DMS 273 treated with DMSO at 0.1 percent for 48 hours (cell line): ENCODE measurements at regions not wholly inside any gene's neighbourhood (a gene's known extent, or its start where the extent isn't known, plus 50 kb on each side); places are given as distances from the start of the nearest gene placed in this dataset.
"Not testable (repeated sequence)": the region's sequence is repeated elsewhere in the genome, so short reads cannot be mapped to it uniquely, and the experiment has no call there.

Experiments used
- DNase-seq: peaks from one replicate; lab custom pipeline; 2025; lab: John Stamatoyannopoulos, UW

DNA sequence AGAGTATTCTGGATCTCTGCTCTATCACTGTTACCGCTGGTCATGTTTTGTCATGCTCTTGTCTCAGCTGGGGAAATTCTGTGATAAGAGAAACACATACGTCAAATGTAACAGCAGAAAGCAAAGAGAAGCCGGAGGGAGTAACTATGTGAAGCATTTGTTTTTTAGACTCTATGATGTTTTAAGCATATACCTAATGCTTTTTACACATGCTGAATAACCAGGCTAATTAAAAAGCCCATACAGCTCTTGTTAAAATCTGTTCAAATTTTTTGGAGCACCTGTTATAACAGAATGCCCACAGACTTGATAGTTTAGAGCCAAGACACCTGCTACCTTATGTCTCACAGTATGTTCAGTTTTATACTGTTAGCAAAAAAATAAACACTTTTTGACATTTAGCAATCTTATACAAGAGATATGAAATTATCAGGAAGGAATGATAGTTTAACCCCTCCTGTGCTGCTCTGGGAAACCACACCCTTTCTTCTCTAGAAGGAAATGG lies 92.3 kb upstream of the TANK start:
- no peak for DNase-seq

DNA sequence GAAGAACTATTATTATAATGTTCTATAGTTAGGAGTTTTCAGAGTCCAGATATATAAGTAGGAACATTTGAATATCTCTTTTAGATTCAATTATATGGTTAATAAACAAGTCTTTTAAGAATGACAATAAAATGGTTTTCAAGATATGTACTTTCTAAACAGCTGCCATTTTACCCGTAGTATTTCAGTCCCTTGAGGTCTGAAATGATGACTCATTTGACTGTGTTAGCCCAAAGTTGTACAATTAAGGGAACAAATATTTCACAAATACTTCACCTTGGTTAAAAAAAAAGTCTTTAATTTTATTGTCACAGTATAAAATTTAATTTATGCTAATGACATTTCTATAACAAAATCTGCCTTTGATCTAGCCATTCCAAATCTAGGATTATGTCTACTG lies 91.6 kb upstream of the TANK start:
- no peak for DNase-seq

DNA sequence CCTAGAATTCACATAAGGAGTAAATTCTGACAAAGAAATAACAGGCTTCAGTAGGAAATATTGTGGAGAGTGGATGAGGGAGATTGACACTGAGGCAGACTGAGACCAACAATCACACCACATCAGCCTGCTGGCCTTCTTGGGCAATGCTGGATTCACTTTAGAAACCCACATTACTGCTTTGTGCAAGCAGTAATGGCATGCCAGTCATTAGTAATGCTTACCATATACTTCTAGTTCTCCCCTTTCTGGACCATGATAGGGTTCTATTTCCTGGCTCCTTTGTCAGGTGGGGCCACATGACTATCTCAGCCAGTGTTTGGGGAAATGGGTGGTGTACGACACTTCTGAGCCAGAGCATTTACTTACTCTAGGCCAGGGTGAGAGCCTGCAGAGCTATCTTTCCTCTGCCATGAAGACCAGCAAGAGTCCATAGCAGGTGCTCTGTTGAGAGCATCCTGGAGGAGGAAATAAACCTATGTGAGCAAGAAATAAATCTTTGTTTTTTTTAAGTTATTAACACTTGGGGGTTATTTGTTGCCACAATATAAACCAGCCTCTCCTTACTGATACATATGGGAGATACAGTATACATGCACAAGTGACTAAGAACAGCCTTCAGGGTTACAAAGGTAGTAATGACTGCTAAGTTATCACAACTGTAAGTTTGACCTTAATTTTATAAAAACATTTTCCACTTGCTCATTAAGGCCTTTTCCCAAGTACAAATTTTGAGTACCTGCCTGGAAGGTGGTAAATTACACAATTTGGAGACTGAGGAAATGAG lies 89.3 kb upstream of the TANK start:
- DNase-seq, result no peak

DNA sequence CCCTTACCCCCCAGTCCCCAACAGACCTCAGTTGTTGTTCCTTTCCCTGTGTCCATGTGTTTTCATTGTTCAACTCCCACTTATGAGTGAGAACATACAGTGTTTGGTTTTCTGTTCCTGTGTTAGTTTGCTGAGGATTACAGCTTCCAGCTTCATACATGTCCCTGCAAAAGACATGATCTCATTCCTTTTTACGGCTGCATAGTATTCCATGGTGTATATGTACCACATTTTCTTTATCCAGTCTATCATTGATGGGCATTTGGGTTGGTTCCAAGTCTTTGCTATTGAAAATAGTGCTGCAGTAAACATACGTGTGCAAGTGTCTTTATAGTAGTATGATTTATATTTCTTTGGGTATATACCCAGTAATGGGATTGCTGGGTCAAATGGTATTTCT lies 87.8 kb upstream of the TANK start:
- not testable (repeated sequence) for DNase-seq

DNA sequence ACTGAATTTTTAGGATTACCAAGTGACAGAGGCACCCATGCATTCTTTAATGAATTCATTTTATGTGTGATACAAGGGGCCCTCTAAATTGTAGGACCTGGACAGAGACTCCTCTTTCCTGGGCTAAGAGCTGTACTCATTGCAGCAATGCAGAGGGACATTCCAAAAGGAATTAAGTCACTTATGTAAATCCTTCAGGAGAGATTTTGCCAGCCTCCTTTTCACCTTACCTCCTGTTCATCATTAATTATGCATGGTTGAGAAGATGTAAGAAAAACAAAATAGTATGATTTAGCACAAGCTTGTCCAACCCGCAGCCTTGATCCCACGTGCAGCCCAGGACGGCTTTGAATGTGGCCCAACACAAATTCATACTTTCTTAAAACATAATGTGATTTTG lies 84.5 kb upstream of the TANK start:
- DNase-seq, result no peak

DNA sequence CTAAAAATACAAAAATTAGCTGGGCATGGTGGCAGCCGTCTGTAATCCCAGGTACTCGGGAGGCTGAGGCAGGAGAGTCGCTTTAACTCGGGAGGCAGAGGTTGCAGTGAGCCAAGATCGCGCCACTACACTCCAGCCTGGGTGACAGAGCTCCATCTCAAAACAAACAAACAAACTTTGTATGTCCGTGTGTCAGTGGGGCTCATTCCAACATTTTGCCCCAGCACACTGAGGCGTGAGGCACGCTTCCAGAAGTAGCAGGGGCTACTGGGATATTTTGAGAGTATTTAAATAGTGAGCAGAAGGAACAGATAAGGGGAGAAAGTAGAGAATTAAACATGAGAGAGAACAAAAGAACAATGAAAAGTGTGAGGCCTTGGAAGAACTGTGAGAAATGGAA lies 83.3 kb upstream of the TANK start:
- DNase-seq, result no peak

DNA sequence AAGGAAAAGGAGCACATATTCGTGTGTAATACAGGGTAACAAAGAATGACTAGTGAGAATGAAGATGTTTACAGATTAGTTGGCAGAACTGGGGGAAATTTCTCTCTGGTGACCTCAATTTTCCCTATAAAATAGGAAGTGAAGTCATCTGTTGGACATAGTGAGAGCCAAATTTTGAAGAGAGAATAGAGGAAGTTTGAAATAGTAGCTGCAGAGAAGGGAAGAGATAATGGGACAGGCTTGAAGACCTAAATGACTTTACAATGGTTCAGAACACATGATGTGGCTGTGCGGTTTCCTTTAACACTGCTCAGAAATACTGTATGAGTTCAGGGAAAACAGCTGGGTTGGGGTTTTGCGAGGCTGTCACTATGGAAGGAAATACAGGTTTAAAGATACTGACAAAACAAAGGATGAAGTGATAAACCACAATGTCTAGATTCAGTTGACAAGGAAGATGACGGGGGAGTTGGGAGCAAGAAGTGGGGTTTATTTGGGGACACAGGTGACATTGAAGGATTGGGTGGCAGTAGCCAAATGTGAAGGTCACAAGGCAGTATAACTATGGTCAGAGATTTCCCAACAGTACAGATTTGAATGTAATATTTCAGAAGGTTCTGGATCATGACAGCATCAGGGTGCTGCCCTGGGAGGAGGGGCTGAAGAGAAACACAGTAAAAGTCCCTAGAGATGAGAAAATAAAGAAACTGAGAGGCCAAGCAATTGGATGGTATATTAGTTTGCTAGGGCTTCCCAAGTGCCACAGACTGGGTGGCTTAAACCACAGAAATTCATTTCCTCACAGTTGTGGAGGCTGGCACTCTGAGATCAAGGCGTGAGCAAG lies 82.6 kb upstream of the TANK start:
- DNase-seq, result no peak

DNA sequence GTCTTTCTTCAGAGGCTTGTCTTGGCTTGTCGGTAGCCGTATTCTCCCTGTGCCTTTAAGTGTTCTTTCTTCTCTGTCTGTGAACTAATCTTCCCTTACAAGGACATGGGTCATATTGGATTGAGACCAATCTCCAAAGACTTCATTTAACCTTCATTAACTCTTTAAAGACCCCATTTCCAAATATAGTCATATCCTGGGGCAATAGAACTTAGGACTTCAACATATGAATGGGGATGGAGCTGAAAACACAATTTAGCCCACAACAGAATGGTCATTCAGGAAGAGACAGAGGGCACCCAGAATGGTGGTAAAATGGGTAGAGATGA lies 82.1 kb upstream of the TANK start:
- DNase-seq, result no peak

DNA sequence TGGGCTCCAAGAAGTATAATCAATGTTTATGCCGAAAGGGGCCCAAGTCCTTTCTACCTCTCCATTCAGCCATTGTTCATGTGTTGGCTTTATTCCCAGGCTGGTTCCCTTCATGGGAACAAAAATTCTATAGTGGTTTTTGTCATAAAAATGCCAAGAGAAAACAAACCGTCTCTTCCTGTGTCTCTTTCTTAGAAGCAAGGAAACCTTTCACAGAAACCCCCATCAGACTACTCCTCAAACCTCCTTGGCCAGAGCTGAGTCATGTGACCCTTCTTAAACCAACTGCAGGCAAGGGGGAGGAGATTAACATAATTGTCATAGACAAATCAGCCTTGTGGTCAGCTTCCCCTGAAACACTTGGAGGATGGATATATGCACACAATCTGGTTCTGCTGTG lies 75.1 kb upstream of the TANK start:
- DNase-seq, result no peak

DNA sequence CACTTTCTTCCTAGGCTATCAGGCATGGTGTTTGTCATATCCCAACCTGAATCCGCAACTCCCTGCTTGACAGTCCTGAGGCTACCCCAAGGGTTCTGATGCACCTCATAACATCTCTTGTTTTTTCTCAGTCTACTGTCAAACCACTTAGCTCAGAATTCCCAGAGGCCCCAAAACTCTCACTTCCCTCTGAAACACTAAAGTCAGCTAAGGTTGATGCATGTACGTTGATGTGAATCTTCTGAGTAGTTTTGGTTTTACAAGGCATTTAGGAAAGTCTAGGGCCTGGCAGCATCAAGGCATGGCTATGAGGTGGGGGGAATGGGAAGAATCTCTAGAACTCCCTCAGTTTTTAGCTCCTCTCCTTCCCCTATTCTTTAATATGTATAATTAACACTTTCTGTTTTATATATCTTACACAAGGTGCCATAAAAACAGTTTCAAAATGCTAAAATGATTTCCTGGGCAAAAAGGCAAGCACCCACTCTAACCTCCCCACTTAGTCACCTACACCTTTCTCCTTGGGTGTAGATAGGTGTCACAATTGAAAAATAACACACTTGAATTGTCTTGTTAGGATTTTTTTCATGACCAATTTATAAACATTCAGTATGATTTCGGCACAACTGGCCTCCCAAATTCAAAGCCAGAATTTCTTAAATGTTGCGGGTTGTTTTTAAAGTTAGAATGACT lies 71.4 kb upstream of the TANK start:
- DNase-seq, result no peak

DNA sequence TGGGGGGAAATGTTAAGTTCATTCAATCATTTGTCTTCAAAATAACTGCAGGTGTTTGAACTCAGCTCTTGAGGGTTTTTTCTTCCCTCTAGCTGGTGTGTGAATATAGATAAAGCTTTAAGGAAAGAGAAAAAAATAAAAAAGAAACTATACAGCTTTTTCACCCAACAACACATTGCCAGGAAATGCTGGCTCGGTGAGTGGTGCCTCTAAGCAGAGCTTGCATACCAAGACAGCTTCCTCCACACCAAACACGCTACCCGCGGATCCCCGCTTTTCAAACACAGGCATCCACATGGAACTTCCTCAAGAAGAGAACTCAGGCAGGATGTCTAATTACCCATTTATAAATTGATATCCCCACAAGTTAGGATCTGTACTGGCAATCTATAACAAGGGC lies 69.8 kb upstream of the TANK start:
- no peak for DNase-seq

DNA sequence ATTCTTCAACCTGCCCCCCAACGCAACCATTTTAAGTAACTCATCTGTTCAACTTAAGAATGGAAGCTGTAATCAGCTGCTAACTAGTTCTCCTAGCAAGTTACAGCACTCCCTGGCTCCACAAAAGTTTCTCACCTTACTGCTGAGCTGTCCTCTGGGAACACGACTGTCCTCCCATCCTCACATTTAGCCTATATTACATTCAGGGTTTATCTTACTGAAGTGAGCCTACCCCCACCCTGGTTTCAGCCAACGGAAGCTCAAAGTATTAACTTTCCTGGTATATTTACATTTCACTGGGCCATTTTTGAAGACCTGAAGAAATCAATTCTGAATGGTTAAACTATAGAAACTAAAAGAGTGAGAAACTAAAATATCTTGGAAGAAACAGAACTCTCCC lies 64.9 kb upstream of the TANK start:
- no peak for DNase-seq

DNA sequence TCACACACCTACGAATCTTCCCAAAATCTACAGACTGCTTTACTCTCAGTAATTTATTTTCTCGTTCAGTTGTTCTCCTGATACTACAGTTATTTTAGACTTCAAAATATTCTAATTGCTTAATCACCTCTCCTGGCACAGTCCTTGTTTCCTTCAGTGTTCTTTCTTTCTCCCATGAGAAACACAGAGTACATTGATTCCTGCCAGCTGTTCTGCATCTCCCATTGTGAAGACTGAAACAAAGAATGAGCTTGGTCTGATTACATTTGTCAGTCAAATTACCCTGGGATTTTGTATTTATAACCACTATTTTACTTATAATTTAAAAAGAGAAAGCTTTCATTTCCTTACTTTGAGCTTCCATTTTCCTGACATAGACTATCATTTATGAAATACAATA lies 63.9 kb upstream of the TANK start:
- no peak for DNase-seq

DNA sequence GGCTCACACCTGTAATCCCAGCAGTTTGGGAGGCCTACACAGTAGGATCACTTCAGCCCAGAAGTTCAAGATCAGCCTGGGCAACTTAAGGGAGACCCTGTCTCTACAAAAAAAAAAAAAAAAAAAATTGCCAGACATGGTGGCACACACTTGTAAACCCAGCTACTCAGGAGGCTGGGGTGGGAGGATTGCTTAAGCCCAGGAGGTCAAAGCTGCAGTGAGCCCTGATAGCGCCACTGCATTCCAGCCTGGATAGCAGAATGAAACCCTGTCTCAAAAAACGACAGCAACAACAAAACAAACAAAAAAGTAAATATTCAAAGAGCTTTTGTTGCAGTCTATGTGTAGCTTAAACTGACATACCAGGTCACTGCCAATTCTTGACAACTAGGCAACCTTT lies 63.1 kb upstream of the TANK start:
- DNase-seq, result no peak

DNA sequence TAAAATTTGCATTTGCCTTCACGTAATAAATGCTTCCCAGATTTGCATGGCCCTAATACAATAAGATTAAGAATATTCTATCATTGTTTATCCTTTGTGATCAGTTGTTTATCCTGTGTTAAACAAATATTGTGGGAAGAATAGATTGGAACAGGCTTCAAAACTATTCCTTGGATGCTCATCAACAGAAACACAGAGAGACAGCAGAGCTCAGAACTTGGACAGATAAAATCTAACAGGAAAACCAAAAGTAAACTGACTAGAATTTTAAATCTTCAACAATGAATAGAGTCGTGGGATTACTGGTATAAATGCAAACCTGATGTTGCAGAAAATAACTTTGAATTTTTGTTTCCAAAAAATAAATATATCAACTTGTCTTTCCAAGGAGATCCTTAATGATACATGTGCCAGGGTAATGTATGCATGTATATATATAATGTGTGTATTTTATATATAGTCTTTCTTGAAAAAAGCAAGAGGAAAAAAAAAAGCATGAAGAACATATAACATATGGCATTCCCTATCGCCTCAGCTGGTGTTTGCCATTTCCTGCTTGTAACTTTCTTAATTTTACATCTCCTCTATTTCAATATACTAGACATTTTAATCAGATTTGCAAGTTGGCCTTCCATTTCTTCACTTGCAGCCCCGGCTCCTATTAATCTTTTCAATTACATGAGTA lies 59.9 kb upstream of the TANK start:
- DNase-seq, result no peak

DNA sequence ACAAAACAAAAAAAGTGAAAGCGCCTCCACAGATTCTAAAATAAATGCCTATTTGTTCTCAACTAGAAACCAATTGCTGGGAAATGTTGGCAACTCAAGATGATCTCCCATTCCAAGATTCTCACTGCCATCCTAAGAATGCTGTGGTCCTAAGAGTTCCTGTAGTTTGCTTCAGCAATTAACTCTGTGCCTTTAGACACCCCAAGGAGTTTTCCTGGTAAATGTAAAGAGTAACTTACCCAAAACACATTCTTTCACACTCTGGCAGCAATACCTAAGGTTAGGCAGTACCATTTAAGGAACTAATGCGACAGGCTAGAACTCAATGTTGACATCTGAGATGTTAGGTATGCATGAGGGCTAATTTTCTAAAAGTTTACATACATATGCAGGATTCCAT lies 58.8 kb upstream of the TANK start:
- DNase-seq, result no peak

DNA sequence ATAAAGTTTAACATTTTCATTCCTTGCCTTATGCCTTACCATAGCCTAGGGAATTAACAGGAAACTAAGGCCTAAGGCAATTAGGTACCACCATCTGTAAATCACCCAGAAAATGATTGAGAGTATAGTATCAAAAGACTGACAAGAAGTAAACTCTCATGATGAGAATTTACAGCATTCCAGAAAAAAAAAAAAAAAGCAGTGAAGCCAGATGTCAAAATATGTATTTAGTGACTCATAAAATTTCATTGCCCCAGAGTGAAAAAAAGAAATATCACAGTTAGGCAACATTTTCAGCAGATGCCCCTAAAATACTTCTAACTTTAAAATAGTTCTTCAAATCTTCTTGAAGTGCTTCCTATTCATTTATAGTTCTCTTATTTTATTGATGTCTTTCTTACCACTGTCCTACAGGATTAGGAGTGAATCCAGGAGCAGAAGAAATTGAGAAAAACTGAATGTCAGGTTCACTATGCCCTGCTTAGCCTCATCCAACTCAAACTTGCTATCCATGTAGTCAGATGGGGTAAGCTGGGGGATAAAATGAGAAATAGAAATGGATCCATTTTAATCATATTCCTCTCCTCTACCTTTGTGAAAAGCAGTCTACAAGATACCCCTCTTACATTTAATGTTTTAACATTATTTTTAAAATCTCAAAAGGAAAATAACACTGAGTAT lies 57.3 kb upstream of the TANK start:
- no peak for DNase-seq

DNA sequence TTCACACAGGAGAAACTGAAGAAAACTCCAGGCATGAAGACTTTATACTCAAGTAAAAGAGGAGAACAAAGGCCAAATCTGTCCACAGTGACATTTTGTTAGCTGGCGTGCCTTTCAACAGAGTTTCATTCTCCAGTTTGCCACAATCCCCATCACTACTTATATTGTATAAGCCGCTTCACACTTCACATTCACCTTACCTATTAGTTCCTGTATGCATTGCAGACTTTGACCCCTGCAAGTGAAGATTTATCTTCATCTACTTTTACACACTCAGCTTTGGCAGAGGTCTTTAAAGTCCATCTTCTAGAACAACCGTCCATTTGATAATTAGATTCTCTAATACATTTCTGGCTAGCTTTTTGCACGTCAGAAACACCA lies 56.8 kb upstream of the TANK start:
- no peak for DNase-seq

DNA sequence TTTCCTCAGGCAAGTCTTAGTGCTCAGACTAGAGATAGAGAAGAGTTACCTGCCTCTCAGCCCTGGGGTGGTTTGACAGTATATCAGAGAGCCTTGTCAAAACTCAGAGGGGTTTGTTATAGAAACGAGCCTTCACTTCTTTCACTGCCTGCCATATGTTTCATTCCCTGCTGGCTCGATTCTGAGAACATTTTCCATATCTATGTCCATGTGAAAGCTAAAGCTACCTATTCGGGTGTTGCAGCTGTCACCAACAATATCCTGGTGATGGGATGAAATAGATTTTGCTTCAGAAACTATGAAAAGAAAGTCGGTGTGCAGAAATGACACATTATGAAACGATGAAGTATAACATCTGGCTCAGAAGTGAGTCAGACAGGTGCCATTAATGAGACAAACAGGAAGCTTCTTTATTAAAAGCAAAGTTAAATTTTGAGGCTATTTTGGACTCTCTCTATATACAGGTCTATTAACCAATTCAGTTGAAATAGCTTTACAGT lies 56.1 kb upstream of the TANK start:
- DNase-seq, result no peak

DNA sequence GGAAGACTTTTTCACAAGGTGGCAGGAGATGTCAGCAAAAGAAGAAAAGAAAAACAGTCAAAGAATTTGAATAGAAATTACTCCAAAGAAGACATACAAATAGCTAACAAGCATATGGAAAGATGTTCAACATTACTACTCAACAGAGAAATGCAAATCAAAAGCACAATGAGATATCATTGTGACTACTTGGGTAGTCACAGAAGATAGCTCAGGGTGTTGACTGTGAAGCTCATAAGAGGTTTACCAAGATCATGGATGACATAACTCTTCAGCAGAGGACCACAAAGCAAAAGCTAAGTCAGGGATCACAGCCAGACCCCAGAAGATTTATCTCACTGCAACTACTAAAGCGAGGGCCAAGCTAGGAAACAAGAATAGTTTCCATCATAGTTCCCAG lies 53.0 kb upstream of the TANK start:
- no peak for DNase-seq
